ENCODE measurements at regions not wholly inside any gene's neighbourhood (a gene's known extent, or its start where the extent isn't known, plus 50 kb on each side); places are given as distances from the start of the nearest gene placed in this dataset.

DNA sequence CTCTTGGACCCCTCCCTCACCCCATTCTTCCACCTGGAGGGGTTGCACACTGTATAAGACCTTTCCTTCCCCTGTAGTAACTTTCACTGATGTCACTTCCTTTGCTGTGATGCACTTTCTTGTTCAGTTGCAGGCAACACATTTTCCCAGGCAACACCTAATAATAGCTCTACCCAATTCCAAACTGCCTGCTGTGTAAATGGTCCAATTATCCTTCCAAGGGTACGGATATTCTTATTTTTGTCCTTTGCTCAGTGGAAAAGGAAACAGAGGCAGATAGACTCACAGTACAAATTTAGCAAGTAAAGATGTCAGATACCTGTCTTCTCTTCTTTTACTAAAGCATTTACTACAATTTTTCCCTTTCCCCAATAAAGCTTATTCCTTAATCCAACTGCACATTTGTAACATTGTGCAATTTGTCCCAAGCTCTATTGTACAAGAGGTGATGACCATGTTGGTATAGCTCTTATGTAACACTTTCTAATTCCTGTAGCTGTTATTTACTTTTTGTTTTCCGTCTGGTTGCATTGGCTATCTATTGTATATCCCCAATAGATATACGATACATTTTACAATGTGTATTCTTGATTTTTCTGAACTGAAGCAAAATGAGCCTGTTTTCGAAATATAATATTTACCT is 69.1 kb upstream of the NPFFR2 start:
- TF ChIP-seq EZH2 (IDR thresholded peaks at IDR 0.05; ENCODE audit: insufficient read depth, low read length): no peak
- TF ChIP-seq, protein P1, sequence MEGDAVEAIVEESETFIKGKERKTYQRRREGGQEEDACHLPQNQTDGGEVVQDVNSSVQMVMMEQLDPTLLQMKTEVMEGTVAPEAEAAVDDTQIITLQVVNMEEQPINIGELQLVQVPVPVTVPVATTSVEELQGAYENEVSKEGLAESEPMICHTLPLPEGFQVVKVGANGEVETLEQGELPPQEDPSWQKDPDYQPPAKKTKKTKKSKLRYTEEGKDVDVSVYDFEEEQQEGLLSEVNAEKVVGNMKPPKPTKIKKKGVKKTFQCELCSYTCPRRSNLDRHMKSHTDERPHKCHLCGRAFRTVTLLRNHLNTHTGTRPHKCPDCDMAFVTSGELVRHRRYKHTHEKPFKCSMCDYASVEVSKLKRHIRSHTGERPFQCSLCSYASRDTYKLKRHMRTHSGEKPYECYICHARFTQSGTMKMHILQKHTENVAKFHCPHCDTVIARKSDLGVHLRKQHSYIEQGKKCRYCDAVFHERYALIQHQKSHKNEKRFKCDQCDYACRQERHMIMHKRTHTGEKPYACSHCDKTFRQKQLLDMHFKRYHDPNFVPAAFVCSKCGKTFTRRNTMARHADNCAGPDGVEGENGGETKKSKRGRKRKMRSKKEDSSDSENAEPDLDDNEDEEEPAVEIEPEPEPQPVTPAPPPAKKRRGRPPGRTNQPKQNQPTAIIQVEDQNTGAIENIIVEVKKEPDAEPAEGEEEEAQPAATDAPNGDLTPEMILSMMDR (IDR thresholded peaks at IDR 0.05; ENCODE audit: insufficient read depth, low read depth, low read length): no peak

Data from astrocyte (in vitro differentiated cells and primary cell).